ENCODE measurements at regions not wholly inside any gene's neighbourhood (a gene's known extent, or its start where the extent isn't known, plus 50 kb on each side); places are given as distances from the start of the nearest gene placed in this dataset.

GRCh38 chr6:14455427-14455826 lies 337.9 kb downstream of the CD83 start:
- TF ChIP-seq GATA3 (IDR thresholded peaks at IDR 0.05; ENCODE audit: low read depth, low read length) (no peak), GATA2 (IDR thresholded peaks at IDR 0.05; ENCODE audit: low read depth, low read length) (no peak)

DNA sequence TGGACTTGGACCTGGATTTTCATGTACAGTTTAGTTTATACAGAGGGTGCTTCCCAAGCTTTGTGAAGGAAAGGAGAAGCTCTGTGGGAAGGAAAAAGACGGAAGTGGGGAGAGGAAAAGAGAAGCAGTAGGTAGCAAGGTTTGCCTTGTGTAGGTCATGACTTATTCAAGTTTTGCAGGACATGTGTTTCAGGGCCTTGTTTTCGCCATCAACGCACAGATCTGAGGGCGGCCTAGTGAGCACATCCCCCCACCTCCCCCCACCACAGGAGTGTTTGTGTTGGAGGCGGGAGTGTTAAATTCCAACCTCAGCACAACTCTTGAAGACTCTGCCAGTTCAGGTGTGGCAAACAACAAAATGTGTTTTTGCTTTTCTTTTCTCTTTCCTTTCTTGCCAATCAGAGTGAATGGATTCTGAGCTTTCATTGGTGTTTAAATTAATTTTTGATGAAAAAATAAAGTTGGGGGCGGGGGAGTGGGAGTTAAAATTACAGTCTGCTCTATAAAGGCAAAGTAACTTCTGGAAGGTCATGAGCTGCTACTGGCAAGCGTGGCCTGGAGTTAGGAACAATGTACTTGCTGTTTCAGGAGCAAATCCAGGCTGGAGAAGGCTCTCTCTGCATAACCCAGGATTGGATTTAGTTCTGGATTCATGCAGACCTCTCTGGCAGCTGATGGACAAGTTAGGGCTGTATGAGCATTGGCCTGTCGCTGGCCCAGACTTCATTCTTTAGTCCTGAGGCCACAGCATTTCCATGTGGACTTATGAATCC lies 338.5 kb downstream of the CD83 start:
- no peak for TF ChIP-seq GATA2 (IDR thresholded peaks at IDR 0.05; ENCODE audit: low read depth, low read length)
- no peak for TF ChIP-seq GATA3 (IDR thresholded peaks at IDR 0.05; ENCODE audit: low read depth, low read length)

DNA sequence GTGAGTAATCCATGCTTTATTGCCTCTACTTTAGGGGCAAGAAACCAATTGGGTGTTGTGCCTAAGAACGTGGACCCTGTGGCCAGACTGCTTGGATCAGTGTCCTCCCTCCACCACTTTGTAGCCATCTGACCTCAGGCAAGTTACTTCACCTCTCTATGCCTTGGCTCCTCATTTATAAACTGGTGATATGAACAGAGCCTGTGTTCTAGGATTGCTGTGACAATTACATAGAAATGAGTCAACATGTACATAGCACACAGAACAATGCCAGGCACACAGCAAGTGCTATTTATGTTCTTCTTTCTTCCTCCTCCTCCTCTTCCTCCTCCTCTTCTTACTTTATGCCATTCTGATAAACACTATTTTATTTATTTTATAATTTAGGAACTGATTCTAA lies 339.4 kb downstream of the CD83 start:
- TF ChIP-seq GATA3 (IDR thresholded peaks at IDR 0.05; ENCODE audit: low read depth, low read length): no peak
- no peak for TF ChIP-seq GATA2 (IDR thresholded peaks at IDR 0.05; ENCODE audit: low read depth, low read length)

DNA sequence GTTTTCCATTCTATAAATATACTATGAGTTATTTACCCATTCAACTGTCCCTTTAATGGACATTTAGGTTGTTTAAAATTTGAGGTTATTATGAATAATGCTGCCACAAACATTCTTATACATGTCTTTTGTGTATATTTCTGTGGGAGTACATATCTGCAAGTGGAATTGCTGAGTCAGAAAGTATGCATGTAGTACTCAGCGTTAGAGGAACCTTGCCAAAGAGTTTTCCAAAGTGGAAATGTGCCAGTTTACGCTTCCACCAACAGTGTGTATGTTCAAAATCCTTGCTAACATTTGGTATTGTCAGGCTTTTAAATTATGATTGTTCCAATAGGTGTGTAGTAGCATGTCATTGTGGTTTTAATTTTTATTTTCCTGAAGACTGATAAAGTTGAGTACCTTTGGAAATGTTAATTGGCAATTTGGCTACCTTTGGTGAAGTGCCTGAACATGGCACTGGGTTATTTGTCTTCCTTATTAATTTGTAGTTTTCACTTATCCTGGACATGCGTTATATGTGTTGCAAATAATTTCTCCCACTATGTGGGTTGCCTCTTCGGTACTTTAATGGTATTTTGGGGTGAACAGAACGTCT lies 341.2 kb downstream of the CD83 start:
- TF ChIP-seq GATA3 (IDR thresholded peaks at IDR 0.05; ENCODE audit: low read depth, low read length) (no peak), GATA2 (IDR thresholded peaks at IDR 0.05; ENCODE audit: low read depth, low read length) (no peak)

GRCh38 chr6:14459315-14459714 lies 341.7 kb downstream of the CD83 start:
- TF ChIP-seq GATA3 (IDR thresholded peaks at IDR 0.05; ENCODE audit: low read depth, low read length): no peak

GRCh38 chr6:14460556-14460955 lies 343.0 kb downstream of the CD83 start:
- TF ChIP-seq GATA3 (IDR thresholded peaks at IDR 0.05; ENCODE audit: low read depth, low read length): no peak
- TF ChIP-seq GATA2 (IDR thresholded peaks at IDR 0.05; ENCODE audit: low read depth, low read length): no peak

- TF ChIP-seq GATA3 (IDR thresholded peaks at IDR 0.05; ENCODE audit: low read depth, low read length): no peak
- TF ChIP-seq GATA2 (IDR thresholded peaks at IDR 0.05; ENCODE audit: low read depth, low read length): no peak
Observed at GRCh38 chr6:14462135-14462534, 344.6 kb downstream of the CD83 start.

- no peak for TF ChIP-seq GATA3 (IDR thresholded peaks at IDR 0.05; ENCODE audit: low read depth, low read length)
- no peak for TF ChIP-seq GATA2 (IDR thresholded peaks at IDR 0.05; ENCODE audit: low read depth, low read length)
Observed at GRCh38 chr6:14462566-14462965, 345.0 kb downstream of the CD83 start.

GRCh38 chr6:14463110-14463509 lies 345.5 kb downstream of the CD83 start:
- TF ChIP-seq GATA2 (IDR thresholded peaks at IDR 0.05; ENCODE audit: low read depth, low read length) (no peak), GATA3 (IDR thresholded peaks at IDR 0.05; ENCODE audit: low read depth, low read length) (no peak)

- TF ChIP-seq GATA2 (IDR thresholded peaks at IDR 0.05; ENCODE audit: low read depth, low read length): no peak
- TF ChIP-seq GATA3 (IDR thresholded peaks at IDR 0.05; ENCODE audit: low read depth, low read length): no peak
Observed at GRCh38 chr6:14464055-14464454, 346.5 kb downstream of the CD83 start.

DNA sequence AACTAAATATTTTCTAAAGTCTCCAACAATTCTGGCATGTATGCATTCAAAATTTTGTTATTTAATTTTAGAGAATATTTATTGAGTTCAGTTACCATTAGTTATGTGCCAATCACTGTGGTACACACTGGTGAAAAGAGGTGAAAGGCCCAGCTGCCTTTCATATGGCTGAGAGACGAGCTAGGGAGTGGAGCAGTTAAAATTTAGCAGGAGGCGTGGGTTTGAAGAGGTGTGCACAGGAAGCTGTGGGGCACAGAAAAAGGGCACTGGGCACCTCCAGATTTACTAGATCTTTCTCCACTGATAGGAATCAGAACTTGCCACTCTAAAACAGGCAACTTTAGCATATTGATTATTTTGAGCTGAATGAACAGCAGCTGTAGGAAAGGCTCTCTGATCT lies 347.1 kb downstream of the CD83 start:
- TF ChIP-seq GATA2 (IDR thresholded peaks at IDR 0.05; ENCODE audit: low read depth, low read length): no peak
- TF ChIP-seq GATA3 (IDR thresholded peaks at IDR 0.05; ENCODE audit: low read depth, low read length): no peak

DNA sequence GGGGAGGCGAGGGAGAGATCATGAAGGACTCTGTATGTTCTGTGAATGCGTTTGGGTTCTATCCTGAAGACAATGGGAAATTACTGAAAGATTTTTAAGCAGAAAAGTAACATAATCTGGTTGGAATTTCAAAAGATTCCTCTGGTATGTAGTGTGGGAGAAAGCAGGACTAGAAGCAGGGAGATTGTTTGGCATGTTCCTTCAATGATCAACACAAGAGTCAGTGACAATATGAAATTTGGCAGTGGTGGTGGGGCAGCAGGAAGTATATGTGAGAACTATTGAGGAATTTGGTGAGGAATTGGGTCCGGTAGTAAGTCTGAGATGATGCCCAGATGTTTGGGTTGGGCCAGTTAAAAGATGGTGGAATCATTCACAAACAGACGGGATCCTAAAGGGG lies 348.7 kb downstream of the CD83 start:
- TF ChIP-seq GATA2 (IDR thresholded peaks at IDR 0.05; ENCODE audit: low read depth, low read length) (no peak), GATA3 (IDR thresholded peaks at IDR 0.05; ENCODE audit: low read depth, low read length) (no peak)

GRCh38 chr6:14467591-14467990 lies 350.0 kb downstream of the CD83 start:
- TF ChIP-seq GATA3 (IDR thresholded peaks at IDR 0.05; ENCODE audit: low read depth, low read length): no peak
- TF ChIP-seq GATA2 (IDR thresholded peaks at IDR 0.05; ENCODE audit: low read depth, low read length): no peak

- TF ChIP-seq GATA3 (IDR thresholded peaks at IDR 0.05; ENCODE audit: low read depth, low read length) (no peak), GATA2 (IDR thresholded peaks at IDR 0.05; ENCODE audit: low read depth, low read length) (no peak)
Observed at GRCh38 chr6:14468647-14469321, 351.2 kb downstream of the CD83 start.

DNA sequence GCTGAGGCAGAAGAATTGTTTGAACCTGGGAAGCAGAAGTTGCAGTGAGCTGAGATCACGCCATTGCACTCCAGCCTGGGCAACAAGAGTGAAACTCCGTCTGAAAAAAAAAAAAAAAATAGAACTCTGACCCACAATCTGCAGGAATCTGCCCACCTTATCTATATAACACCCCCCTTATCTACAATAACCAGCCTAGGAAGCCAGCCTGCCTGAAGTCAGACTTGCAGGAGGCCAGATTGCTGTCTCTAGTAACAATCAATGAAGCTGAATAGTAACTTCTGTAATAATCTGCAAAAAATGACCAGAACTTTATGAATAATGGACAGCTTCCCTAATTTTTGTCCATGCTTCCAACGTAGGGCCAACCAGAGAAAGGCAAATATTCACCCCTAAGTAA lies 352.5 kb downstream of the CD83 start:
- TF ChIP-seq GATA3 (IDR thresholded peaks at IDR 0.05; ENCODE audit: low read depth, low read length) (no peak), GATA2 (IDR thresholded peaks at IDR 0.05; ENCODE audit: low read depth, low read length) (no peak)
